ENCODE measurements at regions not wholly inside any gene's neighbourhood (a gene's known extent, or its start where the extent isn't known, plus 50 kb on each side); places are given as distances from the start of the nearest gene placed in this dataset.

DNA sequence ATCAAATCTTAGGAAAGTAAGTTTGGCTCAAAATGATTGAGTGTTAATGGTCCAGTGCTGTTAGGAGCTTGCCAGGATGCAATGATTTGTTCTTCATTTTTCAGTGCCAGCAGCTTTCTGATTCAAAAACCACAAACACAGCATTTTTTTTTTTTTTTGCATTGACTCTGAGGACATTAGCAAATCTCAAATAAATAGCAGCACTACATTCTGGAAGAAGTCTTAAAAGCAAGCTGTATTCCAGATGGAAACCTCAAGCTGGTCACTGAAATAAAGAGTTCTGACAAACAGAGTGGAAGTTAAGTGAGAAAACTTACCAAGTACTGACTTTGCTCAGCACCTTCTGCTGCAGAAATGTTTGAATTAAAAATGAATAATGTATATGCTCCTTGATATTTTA, 1653.1 kb upstream of the CDH9 start:
- TF ChIP-seq, protein P1, sequence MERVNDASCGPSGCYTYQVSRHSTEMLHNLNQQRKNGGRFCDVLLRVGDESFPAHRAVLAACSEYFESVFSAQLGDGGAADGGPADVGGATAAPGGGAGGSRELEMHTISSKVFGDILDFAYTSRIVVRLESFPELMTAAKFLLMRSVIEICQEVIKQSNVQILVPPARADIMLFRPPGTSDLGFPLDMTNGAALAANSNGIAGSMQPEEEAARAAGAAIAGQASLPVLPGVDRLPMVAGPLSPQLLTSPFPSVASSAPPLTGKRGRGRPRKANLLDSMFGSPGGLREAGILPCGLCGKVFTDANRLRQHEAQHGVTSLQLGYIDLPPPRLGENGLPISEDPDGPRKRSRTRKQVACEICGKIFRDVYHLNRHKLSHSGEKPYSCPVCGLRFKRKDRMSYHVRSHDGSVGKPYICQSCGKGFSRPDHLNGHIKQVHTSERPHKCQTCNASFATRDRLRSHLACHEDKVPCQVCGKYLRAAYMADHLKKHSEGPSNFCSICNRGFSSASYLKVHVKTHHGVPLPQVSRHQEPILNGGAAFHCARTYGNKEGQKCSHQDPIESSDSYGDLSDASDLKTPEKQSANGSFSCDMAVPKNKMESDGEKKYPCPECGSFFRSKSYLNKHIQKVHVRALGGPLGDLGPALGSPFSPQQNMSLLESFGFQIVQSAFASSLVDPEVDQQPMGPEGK (CRISPR knock-in tag; IDR thresholded peaks at IDR 0.05; ENCODE audit: borderline replicate concordance): no peak
- TF ChIP-seq ZFP3 (CRISPR knock-in tag; IDR thresholded peaks at IDR 0.05) (no peak), RARB (CRISPR knock-in tag; IDR thresholded peaks at IDR 0.05) (no peak), ZFP30 (CRISPR knock-in tag; IDR thresholded peaks at IDR 0.05) (no peak), TOX (CRISPR knock-in tag; IDR thresholded peaks at IDR 0.05; ENCODE audit: borderline replicate concordance) (no peak)
- TF ChIP-seq, protein P2, sequence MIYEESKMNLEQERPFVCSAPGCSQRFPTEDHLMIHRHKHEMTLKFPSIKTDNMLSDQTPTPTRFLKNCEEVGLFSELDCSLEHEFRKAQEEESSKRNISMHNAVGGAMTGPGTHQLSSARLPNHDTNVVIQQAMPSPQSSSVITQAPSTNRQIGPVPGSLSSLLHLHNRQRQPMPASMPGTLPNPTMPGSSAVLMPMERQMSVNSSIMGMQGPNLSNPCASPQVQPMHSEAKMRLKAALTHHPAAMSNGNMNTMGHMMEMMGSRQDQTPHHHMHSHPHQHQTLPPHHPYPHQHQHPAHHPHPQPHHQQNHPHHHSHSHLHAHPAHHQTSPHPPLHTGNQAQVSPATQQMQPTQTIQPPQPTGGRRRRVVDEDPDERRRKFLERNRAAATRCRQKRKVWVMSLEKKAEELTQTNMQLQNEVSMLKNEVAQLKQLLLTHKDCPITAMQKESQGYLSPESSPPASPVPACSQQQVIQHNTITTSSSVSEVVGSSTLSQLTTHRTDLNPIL (CRISPR knock-in tag; IDR thresholded peaks at IDR 0.05; ENCODE audit: low read depth): no peak
- TF ChIP-seq, protein P3, sequence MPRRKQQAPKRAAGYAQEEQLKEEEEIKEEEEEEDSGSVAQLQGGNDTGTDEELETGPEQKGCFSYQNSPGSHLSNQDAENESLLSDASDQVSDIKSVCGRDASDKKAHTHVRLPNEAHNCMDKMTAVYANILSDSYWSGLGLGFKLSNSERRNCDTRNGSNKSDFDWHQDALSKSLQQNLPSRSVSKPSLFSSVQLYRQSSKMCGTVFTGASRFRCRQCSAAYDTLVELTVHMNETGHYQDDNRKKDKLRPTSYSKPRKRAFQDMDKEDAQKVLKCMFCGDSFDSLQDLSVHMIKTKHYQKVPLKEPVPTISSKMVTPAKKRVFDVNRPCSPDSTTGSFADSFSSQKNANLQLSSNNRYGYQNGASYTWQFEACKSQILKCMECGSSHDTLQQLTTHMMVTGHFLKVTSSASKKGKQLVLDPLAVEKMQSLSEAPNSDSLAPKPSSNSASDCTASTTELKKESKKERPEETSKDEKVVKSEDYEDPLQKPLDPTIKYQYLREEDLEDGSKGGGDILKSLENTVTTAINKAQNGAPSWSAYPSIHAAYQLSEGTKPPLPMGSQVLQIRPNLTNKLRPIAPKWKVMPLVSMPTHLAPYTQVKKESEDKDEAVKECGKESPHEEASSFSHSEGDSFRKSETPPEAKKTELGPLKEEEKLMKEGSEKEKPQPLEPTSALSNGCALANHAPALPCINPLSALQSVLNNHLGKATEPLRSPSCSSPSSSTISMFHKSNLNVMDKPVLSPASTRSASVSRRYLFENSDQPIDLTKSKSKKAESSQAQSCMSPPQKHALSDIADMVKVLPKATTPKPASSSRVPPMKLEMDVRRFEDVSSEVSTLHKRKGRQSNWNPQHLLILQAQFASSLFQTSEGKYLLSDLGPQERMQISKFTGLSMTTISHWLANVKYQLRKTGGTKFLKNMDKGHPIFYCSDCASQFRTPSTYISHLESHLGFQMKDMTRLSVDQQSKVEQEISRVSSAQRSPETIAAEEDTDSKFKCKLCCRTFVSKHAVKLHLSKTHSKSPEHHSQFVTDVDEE (CRISPR knock-in tag; IDR thresholded peaks at IDR 0.05): no peak

Data from SK-N-SH treated with all-trans-retinoic acid at 6 μM for 48 hours (cell line).